NK-92 treated with Interleukin-12 subunit alpha and Interleukin-12 subunit beta, amount 100 ng/mL, for 24 hours (cell line): ENCODE measurements at regions not wholly inside any gene's neighbourhood (a gene's known extent, or its start where the extent isn't known, plus 50 kb on each side); places are given as distances from the start of the nearest gene placed in this dataset.

Experiments used
- DNase-seq: peaks from one replicate; lab custom pipeline; 2025; lab: John Stamatoyannopoulos, UW

- no peak for DNase-seq
These were observed 75.8 kb downstream of the DAD1 start for GRCh38 chr14:22513066-22513812.

- DNase-seq: no peak
These were observed 76.8 kb downstream of the DAD1 start for GRCh38 chr14:22512106-22512814.

- DNase-seq: no peak
These were observed 78.4 kb downstream of the DAD1 start for GRCh38 chr14:22510527-22511110.

- no peak for DNase-seq
These were observed 79.2 kb downstream of the DAD1 start for GRCh38 chr14:22509751-22510300.

GRCh38 chr14:22509036-22509709 is 79.9 kb downstream of the DAD1 start:
- no peak for DNase-seq

- no peak for DNase-seq
These were observed 80.4 kb downstream of the DAD1 start for GRCh38 chr14:22508662-22509035.

- DNase-seq: no peak
These were observed 80.9 kb downstream of the DAD1 start for GRCh38 chr14:22508150-22508457.

GRCh38 chr14:22506778-22507351 is 82.2 kb downstream of the DAD1 start:
- no peak for DNase-seq

- DNase-seq: no peak
These were observed 82.7 kb downstream of the DAD1 start for GRCh38 chr14:22506378-22506710.

GRCh38 chr14:22505697-22506377 is 83.2 kb downstream of the DAD1 start:
- no peak for DNase-seq

GRCh38 chr14:22505309-22505696 is 83.7 kb downstream of the DAD1 start:
- DNase-seq: no peak

GRCh38 chr14:22502551-22502950 is 86.5 kb downstream of the DAD1 start:
- no peak for DNase-seq

GRCh38 chr14:22502007-22502406 is 87.0 kb downstream of the DAD1 start:
- DNase-seq: no peak

GRCh38 chr14:22500954-22501726 is 87.9 kb downstream of the DAD1 start:
- no peak for DNase-seq

- DNase-seq: no peak
These were observed 88.5 kb downstream of the DAD1 start for GRCh38 chr14:22500525-22500924.

GRCh38 chr14:22497671-22498093 is 91.3 kb downstream of the DAD1 start:
- DNase-seq: no peak

GRCh38 chr14:22497144-22497423 is 91.9 kb downstream of the DAD1 start:
- DNase-seq: no peak

GRCh38 chr14:22494486-22495135 is 94.4 kb downstream of the DAD1 start:
- no peak for DNase-seq

- DNase-seq: peak; percentile 50
These were observed 95.3 kb downstream of the DAD1 start for GRCh38 chr14:22493753-22494152.

- DNase-seq: peak; percentile 57
These were observed 96.1 kb downstream of the DAD1 start for GRCh38 chr14:22492622-22493542.
